GM19035 (cell line): ENCODE measurements at regions not wholly inside any gene's neighbourhood (a gene's known extent, or its start where the extent isn't known, plus 50 kb on each side); places are given as distances from the start of the nearest gene placed in this dataset.

Experiments used
- ATAC-seq: cut with Tn5 transposase; IDR thresholded peaks from one replicate; pipeline ENCODE4 v1.9.1; 2021; ENCODE audit not compliant: unreplicated experiment

DNA sequence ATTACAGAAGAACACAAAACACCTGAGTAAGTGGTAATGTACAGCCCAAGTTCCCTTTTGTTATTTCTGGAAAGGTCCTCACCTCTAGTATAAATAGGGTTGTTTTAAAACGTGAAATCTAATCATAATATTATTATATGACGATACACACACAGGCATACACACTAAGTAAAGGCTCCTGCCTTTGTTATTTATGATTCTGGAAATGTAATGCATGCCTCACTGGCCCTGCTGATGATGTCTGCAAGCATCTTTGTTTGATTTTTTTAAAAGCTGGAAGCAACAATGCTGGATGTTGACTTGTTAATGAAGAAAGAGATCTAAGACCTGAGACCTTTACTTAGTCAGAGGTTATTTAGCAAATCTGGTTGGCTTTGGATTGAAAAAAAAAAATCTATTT is 307.4 kb upstream of the SORCS1 start:
- no peak for ATAC-seq

DNA sequence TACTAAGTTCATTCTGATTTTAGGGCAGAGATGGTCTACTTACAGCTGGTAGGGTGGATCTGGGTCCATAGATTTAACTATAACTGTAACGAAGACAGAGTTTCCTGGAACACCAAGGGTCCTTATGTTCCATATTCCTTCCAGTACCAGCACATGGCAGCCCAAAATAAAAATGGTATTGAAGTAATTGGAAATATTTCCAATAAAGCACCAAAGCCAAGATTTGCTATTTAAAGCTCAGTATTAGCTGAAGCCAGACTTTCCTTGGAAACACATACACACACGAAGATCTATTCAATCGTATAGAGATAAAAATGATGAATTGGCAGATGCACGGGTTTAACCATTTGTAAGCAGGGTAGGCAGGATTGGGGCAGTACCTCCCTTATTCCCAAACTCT is 289.1 kb upstream of the SORCS1 start:
- ATAC-seq = no peak

DNA sequence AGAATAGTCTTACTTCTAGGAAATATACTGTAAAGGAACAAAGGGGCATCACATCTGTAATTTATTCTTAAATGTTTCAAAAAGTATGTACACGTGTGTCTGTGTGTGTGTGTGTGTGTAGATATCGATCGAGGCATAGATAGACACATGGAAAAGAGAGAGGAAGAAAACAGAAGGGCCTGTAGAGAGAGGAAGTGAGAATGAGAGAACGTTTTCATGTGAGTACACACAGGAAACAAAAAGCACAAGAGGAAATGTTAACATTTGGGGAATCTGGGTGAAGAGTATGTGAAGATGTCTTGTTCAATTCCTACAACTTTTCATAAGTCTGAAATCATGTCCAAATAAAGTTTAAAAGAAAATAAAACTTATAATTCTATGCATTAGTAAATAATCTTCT is 286.5 kb upstream of the SORCS1 start:
- no peak for ATAC-seq

DNA sequence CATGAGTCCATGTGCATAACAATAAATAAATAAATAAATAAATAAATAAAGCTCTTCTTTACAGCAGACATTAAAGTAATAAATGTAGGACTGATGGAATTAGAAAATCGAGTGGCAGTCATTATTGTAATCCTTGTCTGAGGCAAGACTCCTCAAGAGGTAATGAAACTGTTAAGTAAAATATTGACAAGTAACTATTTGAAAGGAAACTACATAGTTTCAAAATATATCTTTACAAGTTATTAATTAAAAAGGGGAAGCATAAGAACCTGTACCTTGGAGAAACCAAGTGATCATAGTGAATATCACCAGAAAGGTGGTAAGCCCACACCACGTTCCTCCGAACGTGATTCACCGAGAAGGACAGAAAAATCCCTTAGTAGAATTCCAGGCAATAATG is 285.6 kb upstream of the SORCS1 start:
- no peak for ATAC-seq

DNA sequence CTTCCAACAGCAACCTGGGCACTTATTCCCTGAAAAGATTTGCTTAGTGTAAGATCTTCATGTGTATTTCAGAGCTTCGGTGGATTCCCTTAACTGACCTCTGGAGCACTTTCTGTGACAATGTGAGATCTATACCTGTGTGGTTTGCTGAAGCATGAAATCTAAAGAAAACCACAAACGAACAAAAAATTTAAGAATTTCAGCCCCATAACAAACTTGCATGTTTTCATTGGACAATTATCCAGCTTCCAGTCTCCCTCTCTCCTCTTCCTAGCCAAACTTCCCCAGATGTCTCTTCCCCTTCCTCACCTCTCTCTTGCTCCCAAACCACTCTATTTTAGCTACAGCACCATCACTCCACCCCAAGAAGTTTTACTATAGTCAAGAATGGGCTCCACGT is 279.9 kb upstream of the SORCS1 start:
- no peak for ATAC-seq

DNA sequence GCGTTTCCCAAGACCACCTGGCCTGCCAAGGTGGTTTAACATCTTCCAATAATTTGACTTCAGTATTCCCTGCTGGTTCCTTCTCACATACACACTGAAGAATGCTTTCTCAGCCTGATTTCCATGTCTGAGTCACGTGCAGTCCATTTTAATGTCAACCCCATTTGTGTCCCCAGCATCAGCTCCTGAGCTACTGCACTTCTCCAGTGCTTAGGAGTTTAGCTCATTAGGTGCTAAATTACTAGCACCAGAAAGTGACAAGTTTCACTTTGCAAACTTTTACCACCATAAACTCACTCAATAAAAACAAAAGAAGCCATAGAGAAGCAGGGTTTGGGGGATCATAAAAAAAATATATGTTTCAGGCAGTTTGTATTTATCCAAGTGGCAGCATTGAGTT is 279.3 kb upstream of the SORCS1 start:
- no peak for ATAC-seq

DNA sequence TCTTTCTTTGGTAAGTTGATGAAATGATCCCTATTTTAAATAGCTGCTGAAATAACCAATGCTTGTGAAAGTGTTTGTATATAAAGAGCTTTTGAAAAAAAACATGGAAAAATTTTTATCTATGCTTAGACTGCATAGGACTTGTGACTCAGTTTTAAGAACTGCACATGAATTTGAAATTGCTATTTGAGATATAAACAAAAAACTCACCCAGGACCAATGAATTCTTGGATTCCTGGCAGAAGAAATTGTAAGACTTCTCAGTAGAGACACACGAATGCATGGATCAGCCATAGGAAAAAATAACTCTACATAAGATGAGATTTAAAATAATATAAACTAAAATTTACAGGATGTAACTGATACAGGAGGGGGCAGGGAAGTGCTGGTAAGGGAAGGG is 278.8 kb upstream of the SORCS1 start:
- no peak for ATAC-seq

DNA sequence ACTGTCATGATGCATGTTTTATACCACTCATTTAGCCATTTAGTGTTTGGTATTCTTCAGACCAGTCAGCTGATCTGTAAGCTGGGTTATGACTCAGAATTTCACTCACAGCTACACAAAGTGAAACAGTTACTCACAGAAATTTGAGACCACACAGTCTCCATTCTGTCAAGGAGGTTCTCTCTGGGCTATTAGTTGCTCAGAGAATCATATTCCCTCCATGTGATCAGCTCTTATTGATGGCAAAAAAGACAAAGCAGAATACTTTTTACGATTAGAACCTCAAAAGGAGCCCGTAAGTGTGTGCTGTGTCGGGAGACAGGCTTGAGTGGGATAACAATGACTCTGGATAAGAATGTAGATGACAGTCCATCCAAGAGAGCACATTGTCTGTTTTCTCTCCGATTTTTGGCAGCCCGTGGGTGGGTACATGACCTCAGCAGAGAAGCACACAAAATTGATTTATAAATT is 277.6 kb upstream of the SORCS1 start:
- peak; percentile 99 for ATAC-seq

DNA sequence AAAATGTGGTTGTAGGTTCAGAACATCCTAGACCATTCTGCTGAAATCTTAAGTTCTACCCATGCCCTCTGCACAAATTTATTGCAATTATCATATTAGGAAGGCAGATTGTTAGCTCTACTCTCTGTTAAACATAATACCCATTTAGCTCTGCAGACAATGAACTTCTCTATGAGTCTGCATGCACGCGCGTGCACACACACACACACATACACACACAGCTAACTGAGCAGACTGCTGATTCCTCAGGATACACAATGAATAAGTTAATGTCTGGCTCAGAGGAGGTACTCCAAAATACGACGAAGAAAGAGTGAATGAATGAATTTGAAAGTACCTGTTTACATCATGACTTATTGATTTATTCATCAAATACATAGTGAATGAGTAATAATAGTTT is 276.2 kb upstream of the SORCS1 start:
- ATAC-seq = no peak

DNA sequence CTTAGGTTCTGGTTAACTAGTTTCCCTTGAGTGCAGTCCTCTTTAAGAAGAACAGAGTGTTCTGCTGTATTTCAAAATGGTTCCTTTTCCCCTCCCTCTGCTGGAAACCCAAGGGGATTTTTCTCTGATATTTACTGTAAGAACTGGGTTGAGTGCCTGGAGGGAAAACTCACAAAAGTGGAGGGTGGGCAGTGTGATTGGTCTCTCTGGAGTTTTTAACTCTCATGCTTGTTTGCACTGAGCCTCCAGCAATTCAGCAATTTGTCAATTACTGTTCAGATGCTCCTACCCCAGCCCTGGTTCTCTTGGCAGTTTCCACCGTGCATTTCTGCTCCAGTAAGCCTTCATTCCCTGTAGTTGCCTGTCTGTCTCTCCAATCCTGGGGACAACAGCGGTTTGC is 273.4 kb upstream of the SORCS1 start:
- ATAC-seq = no peak

DNA sequence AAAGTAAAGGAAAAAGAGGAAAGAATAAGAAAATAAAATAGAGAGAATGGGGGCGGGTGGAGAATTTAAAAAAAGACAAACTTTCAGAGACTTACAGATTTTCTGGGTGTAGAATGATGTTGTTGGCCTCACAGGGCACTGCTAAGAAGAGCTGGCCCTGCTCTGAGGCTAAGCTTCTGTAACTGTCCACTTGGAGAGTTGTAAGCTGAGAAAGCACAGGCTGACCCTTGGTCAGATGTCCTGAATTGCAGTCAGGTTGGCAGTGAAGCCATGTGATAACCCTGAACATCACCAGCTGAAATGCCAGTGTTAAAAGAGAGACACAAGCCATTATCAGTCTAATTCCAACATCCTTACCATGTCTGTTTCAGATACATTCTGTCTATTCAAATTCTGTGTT is 272.1 kb upstream of the SORCS1 start:
- ATAC-seq = no peak

DNA sequence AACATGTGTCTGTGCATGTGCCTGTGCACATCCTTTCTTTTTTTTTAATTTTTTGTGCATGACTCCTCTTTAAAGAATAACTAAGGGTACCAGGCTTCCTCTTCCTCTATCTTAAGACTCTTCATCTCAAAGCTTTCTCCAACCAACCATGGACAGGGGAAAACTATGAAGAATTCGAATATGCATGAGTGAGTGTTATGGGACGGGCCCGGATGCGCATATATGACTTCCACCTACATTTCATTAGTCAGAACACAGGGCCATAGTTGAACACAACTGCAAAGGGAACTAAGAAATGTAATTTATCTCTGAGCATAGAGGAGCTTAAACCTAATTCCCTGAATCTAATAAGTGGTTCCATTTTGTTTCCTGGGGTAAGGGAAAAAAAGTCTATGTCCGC is 270.3 kb upstream of the SORCS1 start:
- ATAC-seq = peak; percentile 41

DNA sequence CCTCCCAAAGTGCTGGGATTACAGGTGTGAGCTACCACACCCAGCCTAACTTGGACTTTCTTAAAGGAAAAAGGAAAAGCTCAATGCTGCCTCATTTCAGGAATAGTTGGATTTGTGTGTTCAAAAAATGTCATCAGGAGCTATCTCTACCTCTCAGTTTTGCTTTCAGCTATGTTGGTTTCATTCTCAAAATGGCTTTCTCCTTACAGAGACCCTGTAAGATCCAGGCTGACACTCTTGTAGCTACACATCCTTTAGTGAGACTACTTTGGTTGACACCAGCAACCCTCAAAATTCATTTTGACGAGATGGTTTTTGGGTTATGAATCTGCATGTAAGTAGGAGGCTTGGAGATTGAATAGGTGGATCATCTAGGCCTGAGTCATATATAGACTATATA is 269.7 kb upstream of the SORCS1 start:
- ATAC-seq = no peak

DNA sequence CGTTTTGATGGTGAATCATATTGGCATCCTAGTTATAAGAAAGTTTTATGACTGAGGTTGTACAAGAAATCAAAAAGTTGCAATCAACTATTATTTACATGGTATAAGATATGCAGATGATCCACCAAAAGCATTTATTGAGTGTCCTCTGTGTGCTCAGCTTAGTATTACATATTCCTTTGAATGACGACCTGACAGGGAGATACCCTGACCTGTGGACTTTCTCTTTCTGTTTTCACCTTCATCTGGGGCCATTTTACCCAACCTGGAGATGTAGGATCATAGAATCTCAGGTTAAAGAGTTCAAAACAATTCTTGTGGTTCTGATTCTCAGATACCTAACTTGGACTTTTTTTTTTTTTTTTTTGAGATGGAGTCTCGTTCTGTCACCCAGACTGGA is 269.1 kb upstream of the SORCS1 start:
- no peak for ATAC-seq

DNA sequence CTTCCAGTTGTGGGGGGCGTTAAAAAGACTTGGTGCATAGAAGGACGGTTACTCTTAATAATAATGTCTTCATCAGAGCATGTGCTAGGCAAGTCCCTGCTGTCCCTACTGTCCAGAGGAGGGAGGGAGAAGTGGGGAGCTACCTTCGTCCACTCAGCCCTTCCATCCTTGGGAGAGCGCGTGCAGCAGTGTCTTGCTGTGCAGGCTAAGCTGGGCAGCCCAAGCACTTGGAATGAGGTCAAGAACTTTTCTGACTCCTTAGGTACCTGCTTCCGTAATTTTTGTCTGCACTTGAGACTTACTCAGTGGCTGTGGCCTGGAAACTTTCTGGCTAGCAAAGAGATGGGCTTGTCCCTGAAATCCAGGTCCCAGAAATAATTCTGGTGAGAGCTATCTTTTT is 265.9 kb upstream of the SORCS1 start:
- ATAC-seq = no peak

DNA sequence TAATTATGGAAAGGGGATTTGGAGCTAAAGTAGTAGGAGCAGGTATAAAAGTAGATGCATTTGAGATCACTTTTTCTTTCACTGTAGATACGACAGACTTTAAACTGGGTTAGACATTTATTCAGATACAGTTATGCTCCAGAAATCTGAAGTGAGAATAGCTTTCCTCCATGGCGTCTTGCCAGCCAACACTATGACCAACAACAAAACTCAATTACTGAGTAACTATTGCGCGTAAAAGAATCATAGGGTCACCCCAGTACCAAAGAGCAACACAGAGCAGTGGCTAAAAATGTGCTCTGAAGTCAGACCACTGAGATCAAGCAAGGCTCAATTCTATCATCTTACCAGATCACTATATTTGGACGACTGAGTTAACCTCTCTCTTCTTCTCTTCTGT is 262.5 kb upstream of the SORCS1 start:
- no peak for ATAC-seq

DNA sequence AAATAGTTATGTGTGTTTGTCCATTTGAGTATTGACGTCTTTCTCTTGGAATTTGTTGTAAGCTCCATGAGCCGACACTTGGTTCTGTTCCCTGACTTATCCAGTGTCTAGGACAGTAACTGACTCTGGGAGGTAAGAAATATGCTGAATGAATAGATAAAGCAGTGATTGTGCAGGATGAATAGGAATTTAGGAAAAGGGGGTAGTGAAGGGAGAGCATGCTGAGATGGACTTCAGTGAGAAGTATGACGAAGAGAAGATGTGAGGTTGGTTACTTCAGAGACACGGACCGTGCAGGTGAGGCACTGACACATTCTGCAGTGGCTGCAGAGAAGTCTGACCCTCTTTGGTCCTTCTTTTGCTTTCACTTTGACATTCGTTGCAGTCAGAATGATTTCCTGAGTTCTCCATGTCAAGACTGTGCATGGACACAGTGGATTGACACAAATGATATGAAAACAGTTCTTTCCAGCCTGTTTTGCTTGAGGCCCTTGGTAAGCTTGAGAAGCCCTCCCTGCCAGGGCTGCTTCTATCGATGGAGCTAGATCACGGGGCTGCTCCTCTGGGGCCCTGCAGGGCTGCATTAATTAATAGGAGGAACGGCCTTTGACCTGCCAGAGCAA is 261.5 kb upstream of the SORCS1 start:
- ATAC-seq = peak; percentile 89

DNA sequence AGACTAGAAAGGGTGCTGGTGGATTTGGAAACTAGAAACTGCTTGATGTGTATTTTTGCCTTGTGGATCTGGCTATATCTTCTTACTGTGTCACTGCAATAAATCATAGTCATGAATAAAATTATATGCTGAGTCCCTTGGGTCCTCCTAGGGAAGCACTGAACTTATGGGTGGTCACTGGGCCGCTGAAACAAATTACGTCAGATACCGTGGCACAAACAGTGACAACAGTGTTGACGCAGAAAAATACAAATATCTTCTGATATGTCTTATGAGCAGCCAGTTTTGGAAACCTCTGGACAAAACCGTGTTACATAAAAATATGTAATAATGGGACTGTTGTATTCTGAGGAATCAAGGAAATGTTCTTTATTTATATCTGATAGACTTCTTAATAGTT is 260.1 kb upstream of the SORCS1 start:
- ATAC-seq = no peak

DNA sequence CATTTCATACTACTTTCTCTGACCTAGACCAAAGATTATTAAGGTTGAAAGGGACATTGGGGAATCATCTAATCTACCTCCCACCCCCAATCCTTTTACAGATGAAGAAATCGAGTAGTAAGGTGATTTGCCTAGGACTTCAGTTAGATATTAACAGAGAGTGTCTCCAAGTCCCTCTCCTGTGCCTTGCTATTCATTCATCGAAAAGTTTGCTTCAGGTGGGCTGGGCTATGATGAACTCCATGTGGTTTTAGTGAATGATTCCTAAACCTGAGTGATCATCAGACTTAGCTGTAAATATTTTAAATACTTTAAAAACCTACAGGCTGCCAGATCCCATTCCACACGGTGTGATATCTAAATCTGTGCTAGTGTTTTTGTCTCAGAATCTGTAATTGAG is 259.4 kb upstream of the SORCS1 start:
- no peak for ATAC-seq

DNA sequence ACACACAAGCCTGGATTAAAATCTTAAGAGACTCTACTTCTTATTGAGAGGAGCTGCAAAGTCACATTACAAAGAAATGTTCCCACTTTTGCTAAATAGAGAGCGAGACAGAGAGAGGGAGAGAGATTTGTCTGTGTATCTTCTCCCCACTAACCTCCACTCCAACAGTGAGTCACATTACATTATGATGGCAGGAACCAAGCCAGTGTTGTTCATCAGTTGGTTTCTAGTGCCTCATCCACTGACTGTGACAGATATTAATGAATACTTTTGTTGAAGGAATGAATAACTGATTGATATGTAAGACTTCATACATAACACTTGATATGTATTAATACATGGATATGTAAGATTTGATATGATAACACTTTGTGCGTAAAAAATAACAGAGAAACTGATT is 258.2 kb upstream of the SORCS1 start:
- ATAC-seq = no peak

DNA sequence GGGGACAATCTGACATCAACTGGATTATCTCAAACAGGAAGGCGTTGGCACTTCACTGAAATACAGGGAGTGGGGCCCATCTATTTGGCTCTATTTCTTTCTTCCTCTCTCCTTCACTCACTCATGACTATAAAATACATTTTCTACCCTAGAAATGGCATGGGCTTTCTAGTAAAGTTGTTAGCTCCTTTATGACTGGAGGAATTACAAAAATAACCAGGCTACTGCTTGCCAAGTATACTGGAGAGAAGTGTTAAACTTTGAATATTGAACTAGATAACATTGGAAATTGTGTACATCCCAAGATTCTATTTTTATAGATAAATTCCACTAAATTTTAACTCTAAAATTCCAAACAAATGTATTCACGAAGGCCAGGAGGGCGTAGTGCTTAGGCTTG is 255.7 kb upstream of the SORCS1 start:
- ATAC-seq = no peak

DNA sequence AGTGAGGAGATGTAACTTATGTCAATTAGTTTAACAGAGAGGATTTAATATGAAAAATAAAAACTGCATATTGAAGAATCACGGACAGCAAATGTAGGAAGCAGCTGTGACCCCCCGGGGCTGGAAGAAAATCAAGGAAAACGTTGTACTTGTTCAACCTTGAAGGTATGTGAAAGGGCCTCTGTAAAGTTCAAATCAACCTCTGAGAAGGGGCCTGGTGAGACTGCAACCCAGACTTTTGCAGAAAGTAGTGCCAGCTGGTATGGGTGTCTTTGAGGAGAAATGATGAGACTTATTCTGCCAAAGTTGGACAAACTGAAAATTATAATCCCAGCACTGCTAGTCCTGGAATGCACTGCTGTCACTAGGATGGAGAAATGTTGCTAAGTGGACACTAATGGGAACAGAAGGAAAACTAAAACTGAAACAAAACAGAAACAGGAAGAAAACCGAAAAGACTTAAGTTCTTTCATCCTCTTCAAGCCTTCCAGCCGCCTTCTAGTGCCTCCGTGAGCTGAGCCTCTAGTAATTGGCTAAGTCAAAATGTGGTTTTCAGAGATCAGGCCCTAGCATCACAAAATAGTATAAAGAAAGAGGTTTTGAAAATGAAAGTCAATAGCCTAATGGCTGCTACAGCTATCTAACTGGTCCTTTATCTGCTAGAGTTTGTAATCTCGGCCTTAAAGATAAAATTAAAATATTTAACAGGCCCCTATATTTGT is 253.7 kb upstream of the SORCS1 start:
- ATAC-seq = peak; percentile 55

DNA sequence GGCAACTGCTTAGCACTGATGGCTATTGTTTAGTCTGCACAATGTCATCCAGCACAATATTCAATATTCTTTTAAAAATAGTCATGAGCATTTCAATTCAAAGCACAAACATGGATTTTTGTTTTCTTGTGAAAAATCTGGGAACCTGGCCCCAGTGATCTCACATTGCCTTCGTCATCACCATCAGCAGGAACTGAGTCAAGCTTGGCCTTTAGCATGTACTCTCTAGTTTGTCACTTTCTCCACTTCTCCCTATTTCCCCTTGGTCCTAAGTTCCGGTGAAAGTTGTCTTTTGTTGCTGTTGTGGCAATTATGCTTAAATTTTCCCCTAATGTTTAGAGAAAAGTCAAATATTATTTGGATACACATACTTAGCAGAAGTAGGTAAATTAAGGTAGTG is 252.9 kb upstream of the SORCS1 start:
- ATAC-seq = no peak
